ENCODE measurements at regions not wholly inside any gene's neighbourhood (a gene's known extent, or its start where the extent isn't known, plus 50 kb on each side); places are given as distances from the start of the nearest gene placed in this dataset.
A peak's percentile ranks its signal among the peaks of the same experiment; 100 is the strongest.

GRCh38 chr22:48834404-48834803 is 993.3 kb downstream of the BRD1 start:
- peaks cover 23% of the 10 kb centered on the region for H3K27me3 Mint-ChIP-seq (ENCODE audit: low read depth)
- peaks cover 16% of the 10 kb centered on the region for H3K9me3 Mint-ChIP-seq
- no peaks in the 10 kb centered on the region for H3K4me1 Mint-ChIP-seq
- TF ChIP-seq CTCF (IDR thresholded peaks at IDR 0.05; ENCODE audit: unreplicated experiment in 3 of 3) = no peak
- H3K36me3 Mint-ChIP-seq (ENCODE audit: low read depth) = peaks cover 4% of the 10 kb centered on the region
- H3K27ac Mint-ChIP-seq = no peak overlapping the region
- H3K4me3 Mint-ChIP-seq = no peak overlapping the region

GRCh38 chr22:48832592-48832991 is 995.1 kb downstream of the BRD1 start:
- peaks cover under 1% of the 10 kb centered on the region for H3K4me1 Mint-ChIP-seq
- peaks cover 23% of the 10 kb centered on the region for H3K27me3 Mint-ChIP-seq (ENCODE audit: low read depth)
- no peak overlapping the region for H3K4me3 Mint-ChIP-seq
- no peak for TF ChIP-seq CTCF (IDR thresholded peaks at IDR 0.05; ENCODE audit: unreplicated experiment in 3 of 3)
- H3K36me3 Mint-ChIP-seq (ENCODE audit: low read depth) = peaks cover 4% of the 10 kb centered on the region
- H3K9me3 Mint-ChIP-seq = peaks cover 16% of the 10 kb centered on the region
- H3K27ac Mint-ChIP-seq = no peak overlapping the region

GRCh38 chr22:48829908-48830307 is 997.8 kb downstream of the BRD1 start:
- no peak for TF ChIP-seq CTCF (IDR thresholded peaks at IDR 0.05; ENCODE audit: unreplicated experiment in 3 of 3)
- Mint-ChIP-seq H3K4me3 (no peak overlapping the region), H3K36me3 (ENCODE audit: low read depth) (peaks cover 4% of the 10 kb centered on the region), H3K4me1 (peaks cover 14% of the 10 kb centered on the region), H3K27me3 (ENCODE audit: low read depth) (peaks cover 23% of the 10 kb centered on the region), H3K9me3 (peaks cover 16% of the 10 kb centered on the region), H3K27ac (no peak overlapping the region)

GRCh38 chr22:48828688-48829087 is 999.0 kb downstream of the BRD1 start:
- no peak overlapping the region for H3K27ac Mint-ChIP-seq
- H3K9me3 Mint-ChIP-seq = peaks cover 16% of the 10 kb centered on the region
- peaks cover 19% of the 10 kb centered on the region for H3K4me1 Mint-ChIP-seq
- H3K4me3 Mint-ChIP-seq = no peak overlapping the region
- peaks cover 4% of the 10 kb centered on the region for H3K36me3 Mint-ChIP-seq (ENCODE audit: low read depth)
- H3K27me3 Mint-ChIP-seq (ENCODE audit: low read depth) = peaks cover 28% of the 10 kb centered on the region
- TF ChIP-seq CTCF (IDR thresholded peaks at IDR 0.05; ENCODE audit: unreplicated experiment in 3 of 3) = no peak

GRCh38 chr22:48827904-48828555 is 999.6 kb downstream of the BRD1 start:
- Mint-ChIP-seq H3K27me3 (ENCODE audit: low read depth) (peaks cover 32% of the 10 kb centered on the region), H3K27ac (peak overlapping the region; percentile 92 to 95 (median 94)), H3K9me3 (peaks cover 12% of the 10 kb centered on the region), H3K4me1 (peaks cover 19% of the 10 kb centered on the region), H3K36me3 (ENCODE audit: low read depth) (peaks cover 1% of the 10 kb centered on the region), H3K4me3 (no peak overlapping the region)
- no peak for TF ChIP-seq CTCF (IDR thresholded peaks at IDR 0.05; ENCODE audit: unreplicated experiment in 3 of 3)

GRCh38 chr22:48827268-48827846 is 1000.3 kb downstream of the BRD1 start:
- no peak for TF ChIP-seq CTCF (IDR thresholded peaks at IDR 0.05; ENCODE audit: unreplicated experiment in 3 of 3)
- Mint-ChIP-seq H3K4me1 (peaks cover 19% of the 10 kb centered on the region), H3K27me3 (ENCODE audit: low read depth) (peaks cover 32% of the 10 kb centered on the region), H3K9me3 (peaks cover 8% of the 10 kb centered on the region), H3K27ac (peak overlapping the region; percentile 92 to 95 (median 94)), H3K4me3 (peak overlapping the region in 1 of 3 experiments; percentile 13), H3K36me3 (ENCODE audit: low read depth) (no peaks in the 10 kb centered on the region)

Data from nephron (organoid).